ENCODE measurements at regions not wholly inside any gene's neighbourhood (a gene's known extent, or its start where the extent isn't known, plus 50 kb on each side); places are given as distances from the start of the nearest gene placed in this dataset.

GRCh38 chr3:193982258-193982659, 153.7 kb upstream of the HES1 start:
- no peaks in the 10 kb centered on the region for H3K9me3 ChIP-seq
- TF ChIP-seq POLR2A (IDR thresholded peaks at IDR 0.05): no peak
- peak; percentile 21 to 83 for TF ChIP-seq POLR2AphosphoS5 (IDR thresholded peaks at IDR 0.05; ENCODE audit: insufficient read depth in 1 of 2, low read depth in 1 of 2)
- no peak for TF ChIP-seq CTCF (IDR thresholded peaks at IDR 0.05)
- DNase-seq (ENCODE audit: extremely low spot score in 2 of 2): peak in 1 of 2 donors; percentile 90
- H3K36me3 ChIP-seq: no peaks in the 10 kb centered on the region
- no peak overlapping the region for H3K4me3 ChIP-seq
- intact Hi-C loops (cut with DNase I): no loop called here
- H3K27me3 ChIP-seq: no peaks in the 10 kb centered on the region
- H3K27ac ChIP-seq: no peak overlapping the region
- peaks cover 37% of the 10 kb centered on the region for H3K4me1 ChIP-seq

- intact Hi-C loops (cut with DNase I): no loop called here
- H3K36me3 ChIP-seq: no peaks in the 10 kb centered on the region
- no peaks in the 10 kb centered on the region for H3K9me3 ChIP-seq
- peaks cover 37% of the 10 kb centered on the region for H3K4me1 ChIP-seq
- H3K27me3 ChIP-seq: no peaks in the 10 kb centered on the region
- no peak for DNase-seq (ENCODE audit: extremely low spot score in 2 of 2)
- no peak overlapping the region for H3K27ac ChIP-seq
- TF ChIP-seq POLR2A (IDR thresholded peaks at IDR 0.05) (no peak), CTCF (IDR thresholded peaks at IDR 0.05) (no peak), POLR2AphosphoS5 (IDR thresholded peaks at IDR 0.05; ENCODE audit: insufficient read depth in 1 of 2, low read depth in 1 of 2) (peak in 1 of 2 donors; percentile 54)
- H3K4me3 ChIP-seq: no peak overlapping the region
These were observed 151.8 kb upstream of the HES1 start for GRCh38 chr3:193983846-193984818.

- H3K4me3 ChIP-seq: no peak overlapping the region
- intact Hi-C loops (cut with DNase I): no loop called here
- TF ChIP-seq POLR2A (IDR thresholded peaks at IDR 0.05) (no peak), POLR2AphosphoS5 (IDR thresholded peaks at IDR 0.05; ENCODE audit: insufficient read depth in 1 of 2, low read depth in 1 of 2) (no peak), CTCF (IDR thresholded peaks at IDR 0.05) (no peak)
- H3K27me3 ChIP-seq: no peaks in the 10 kb centered on the region
- no peaks in the 10 kb centered on the region for H3K9me3 ChIP-seq
- no peaks in the 10 kb centered on the region for H3K36me3 ChIP-seq
- DNase-seq (ENCODE audit: extremely low spot score in 2 of 2): no peak
- no peak overlapping the region for H3K27ac ChIP-seq
- H3K4me1 ChIP-seq: peaks cover 37% of the 10 kb centered on the region
These were observed 151.1 kb upstream of the HES1 start for GRCh38 chr3:193984876-193985275.

- no peak overlapping the region for H3K4me3 ChIP-seq
- no peaks in the 10 kb centered on the region for H3K36me3 ChIP-seq
- intact Hi-C loops (cut with DNase I): no loop called here
- no peak for DNase-seq (ENCODE audit: extremely low spot score in 2 of 2)
- peaks cover 21% of the 10 kb centered on the region for H3K4me1 ChIP-seq
- no peaks in the 10 kb centered on the region for H3K9me3 ChIP-seq
- no peak for TF ChIP-seq POLR2A (IDR thresholded peaks at IDR 0.05)
- TF ChIP-seq POLR2AphosphoS5 (IDR thresholded peaks at IDR 0.05; ENCODE audit: insufficient read depth in 1 of 2, low read depth in 1 of 2): no peak
- no peak for TF ChIP-seq CTCF (IDR thresholded peaks at IDR 0.05)
- H3K27ac ChIP-seq: no peak overlapping the region
- H3K27me3 ChIP-seq: no peaks in the 10 kb centered on the region
These were observed 148.8 kb upstream of the HES1 start for GRCh38 chr3:193987186-193987585.

- no peak overlapping the region for H3K27ac ChIP-seq
- H3K4me3 ChIP-seq: no peak overlapping the region
- no peaks in the 10 kb centered on the region for H3K27me3 ChIP-seq
- H3K36me3 ChIP-seq: no peaks in the 10 kb centered on the region
- DNase-seq (ENCODE audit: extremely low spot score in 2 of 2): no peak
- TF ChIP-seq POLR2A (IDR thresholded peaks at IDR 0.05) (no peak), POLR2AphosphoS5 (IDR thresholded peaks at IDR 0.05; ENCODE audit: insufficient read depth in 1 of 2, low read depth in 1 of 2) (no peak), CTCF (IDR thresholded peaks at IDR 0.05) (no peak)
- intact Hi-C loops (cut with DNase I): no loop called here
- no peaks in the 10 kb centered on the region for H3K9me3 ChIP-seq
- peaks cover 1% of the 10 kb centered on the region for H3K4me1 ChIP-seq
These were observed 146.8 kb upstream of the HES1 start for GRCh38 chr3:193989186-193989585.
